OCI-LY1 (cell line): ENCODE measurements at regions not wholly inside any gene's neighbourhood (a gene's known extent, or its start where the extent isn't known, plus 50 kb on each side); places are given as distances from the start of the nearest gene placed in this dataset.

ENCODE experiments used
- H2AFZ ChIP-seq: fragments of 200-600 bp; sonication (generic), shearing (Covaris generic); 2 replicates; pipeline ENCODE4 v1.6.0; 2014; ENCODE audit warnings: antibody characterized with exemption, mild to moderate bottlenecking, low read length
- H3F3A ChIP-seq: fragments of 200-600 bp; sonication (generic), shearing (Covaris generic); 2 replicates; pipeline ENCODE4 v1.6.0; 2014; ENCODE audit warnings: mild to moderate bottlenecking, antibody characterized with exemption, low read length, moderate library complexity; ENCODE audit not compliant: insufficient read depth
- H3K27ac ChIP-seq: fragments of 200-600 bp; sonication (generic); 2 replicates; pipeline ENCODE4 v1.5.1; 2014; ENCODE audit warnings: low read length, mixed run types, mild to moderate bottlenecking, low read depth; ENCODE audit not compliant: poor library complexity, severe bottlenecking
- H3K27me3 ChIP-seq: fragments of 200-600 bp; sonication (generic); 2 replicates; pipeline ENCODE4 v1.6.0; 2014; ENCODE audit warnings: antibody characterized with exemption, mild to moderate bottlenecking, low read length, moderate library complexity; ENCODE audit not compliant: insufficient read depth
- H3K36me3 ChIP-seq: fragments of 200-600 bp; sonication (generic); 2 replicates; pipeline ENCODE4 v1.6.1; 2014; ENCODE audit warnings: mild to moderate bottlenecking, antibody characterized with exemption, low read length, moderate library complexity, mixed read lengths; ENCODE audit not compliant: insufficient read depth
- H3K4me1 ChIP-seq: fragments of 200-600 bp; sonication (generic); 2 replicates; pipeline ENCODE4 v1.5.1; 2014; ENCODE audit warnings: mild to moderate bottlenecking, low read length, moderate library complexity; ENCODE audit not compliant: insufficient read depth, severe bottlenecking
- H3K4me2 ChIP-seq: fragments of 200-600 bp; sonication (generic), shearing (Covaris generic); 2 replicates; pipeline ENCODE4 v1.6.1; 2014; ENCODE audit warnings: low read length
- H3K4me3 ChIP-seq: fragments of 200-600 bp; sonication (generic); 2 replicates; pipeline ENCODE4 v1.5.1; 2014; ENCODE audit warnings: low read length, low read depth, mild to moderate bottlenecking, mixed read lengths; ENCODE audit not compliant: poor library complexity, severe bottlenecking
- H3K79me2 ChIP-seq: fragments of 200-600 bp; shearing (Covaris generic); 2 replicates; pipeline ENCODE4 v1.6.1; 2016; ENCODE audit warnings: mixed run types, low read length, mixed read lengths; ENCODE audit not compliant: insufficient read depth
- H3K9ac ChIP-seq: fragments of 200-600 bp; sonication (generic), shearing (Covaris generic); 2 replicates; pipeline ENCODE4 v1.6.1; 2014; ENCODE audit warnings: mild to moderate bottlenecking, low read length, mixed read lengths
- H3K9me2 ChIP-seq: fragments of 200-600 bp; sonication (generic), shearing (Covaris generic); 2 replicates; pipeline ENCODE4 v1.6.1; 2014; ENCODE audit warnings: low read depth, mild to moderate bottlenecking, low read length, mixed read lengths
- H3K9me3 ChIP-seq: fragments of 200-600 bp; shearing (Covaris generic); 2 replicates; pipeline ENCODE4 v1.6.1; 2014; ENCODE audit warnings: low read length, mixed read lengths
- H4K20me1 ChIP-seq: fragments of 200-600 bp; sonication (generic), shearing (Covaris generic); 2 replicates; pipeline ENCODE4 v1.6.0; 2016; ENCODE audit warnings: mild to moderate bottlenecking, low read length; ENCODE audit not compliant: insufficient read depth
- CTCF ChIP-seq: fragments of 200-600 bp; sonication (generic), shearing (Covaris generic); IDR thresholded peaks from 2 replicates; pipeline ENCODE4 v1.5.1; 2017; ENCODE audit warnings: mild to moderate bottlenecking, antibody characterized with exemption, low read length, moderate library complexity, mixed read lengths
- EZH2 ChIP-seq: fragments of 200-600 bp; sonication (generic), shearing (Covaris generic); IDR thresholded peaks from 2 replicates; pipeline ENCODE4 v1.8.0; 2017; ENCODE audit warnings: borderline replicate concordance, mixed run types, mild to moderate bottlenecking, antibody characterized with exemption, low read length, moderate library complexity, mixed read lengths

DNA sequence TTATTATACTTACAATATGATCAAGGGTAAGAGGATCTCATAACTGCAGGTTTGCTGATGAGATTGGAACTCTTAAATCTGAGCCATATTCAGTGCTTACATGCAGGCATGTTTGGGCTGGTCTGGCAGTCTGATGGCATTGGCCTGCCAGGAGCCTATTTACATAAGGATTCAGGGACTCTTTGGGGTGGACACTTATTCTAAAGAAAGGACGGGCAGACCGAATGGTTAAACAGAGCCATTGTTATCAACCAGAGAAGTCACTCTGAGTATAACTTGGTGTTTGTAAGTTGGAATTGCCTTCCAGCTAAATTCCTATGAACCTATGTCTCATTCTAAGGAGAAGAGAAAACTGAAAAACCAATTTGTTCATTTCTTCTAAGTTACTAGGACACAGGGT is 932.8 kb downstream of the IGSF11 start:
- TF ChIP-seq CTCF, result no peak
- no peak for TF ChIP-seq EZH2
- H3K27ac ChIP-seq, result no peak overlapping the region
- no peaks in the 10 kb centered on the region for H3K27me3 ChIP-seq
- H4K20me1 ChIP-seq, result no peaks in the 10 kb centered on the region
- H3K9me2 ChIP-seq, result no peaks in the 10 kb centered on the region
- no peaks in the 10 kb centered on the region for H3K36me3 ChIP-seq
- H3K9ac ChIP-seq, result no peak overlapping the region
- no peaks in the 10 kb centered on the region for H3K4me1 ChIP-seq
- no peak overlapping the region for H2AFZ ChIP-seq
- H3K9me3 ChIP-seq, result no peaks in the 10 kb centered on the region
- H3F3A ChIP-seq, result no peaks in the 10 kb centered on the region
- no peaks in the 10 kb centered on the region for H3K79me2 ChIP-seq
- H3K4me2 ChIP-seq, result no peak overlapping the region
- no peak overlapping the region for H3K4me3 ChIP-seq

DNA sequence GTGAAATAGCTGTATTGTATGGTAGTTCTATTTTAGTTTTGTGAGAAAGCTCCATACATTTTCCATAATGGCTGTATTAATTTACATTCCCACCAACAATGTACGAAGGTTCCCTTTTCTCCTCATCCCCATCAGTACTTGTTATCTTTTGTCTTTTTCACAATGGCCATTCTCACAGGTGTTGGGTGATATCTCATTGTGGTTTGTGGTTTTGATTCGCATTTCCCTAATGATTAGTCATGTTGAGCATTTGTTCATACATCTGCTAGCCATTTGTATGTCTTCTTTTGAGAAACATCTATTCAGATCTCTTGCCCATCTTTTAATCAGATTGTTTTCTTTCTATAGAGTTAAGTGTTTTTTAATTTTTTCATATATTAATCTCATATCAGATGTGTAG is 931.9 kb downstream of the IGSF11 start:
- Histone ChIP-seq H3K79me2 (no peaks in the 10 kb centered on the region), H3K4me2 (no peak overlapping the region), H3K36me3 (no peaks in the 10 kb centered on the region), H3K9me3 (no peaks in the 10 kb centered on the region), H3K27me3 (no peaks in the 10 kb centered on the region), H4K20me1 (no peaks in the 10 kb centered on the region), H3K9me2 (no peaks in the 10 kb centered on the region), H2AFZ (no peak overlapping the region), H3K9ac (no peak overlapping the region), H3F3A (no peaks in the 10 kb centered on the region), H3K4me1 (no peaks in the 10 kb centered on the region), H3K4me3 (no peak overlapping the region), H3K27ac (no peak overlapping the region)
- TF ChIP-seq CTCF (no peak), EZH2 (no peak)

GRCh38 chr3:118108201-118108600 is 926.4 kb downstream of the IGSF11 start:
- no peak overlapping the region for H3K4me2 ChIP-seq
- no peaks in the 10 kb centered on the region for H4K20me1 ChIP-seq
- no peaks in the 10 kb centered on the region for H3K79me2 ChIP-seq
- H3K9me2 ChIP-seq, result no peaks in the 10 kb centered on the region
- H3K9me3 ChIP-seq, result no peaks in the 10 kb centered on the region
- H2AFZ ChIP-seq, result no peak overlapping the region
- H3F3A ChIP-seq, result no peaks in the 10 kb centered on the region
- H3K27ac ChIP-seq, result no peak overlapping the region
- H3K4me3 ChIP-seq, result no peak overlapping the region
- H3K36me3 ChIP-seq, result no peaks in the 10 kb centered on the region
- TF ChIP-seq CTCF (no peak), EZH2 (no peak)
- no peaks in the 10 kb centered on the region for H3K27me3 ChIP-seq
- no peaks in the 10 kb centered on the region for H3K4me1 ChIP-seq
- H3K9ac ChIP-seq, result no peak overlapping the region
